Osteoblast (primary cell): ENCODE measurements at regions not wholly inside any gene's neighbourhood (a gene's known extent, or its start where the extent isn't known, plus 50 kb on each side); places are given as distances from the start of the nearest gene placed in this dataset.

Source experiments
- DNase-seq: peaks from one replicate; pipeline ENCODE4 v3.0.0; 2011; ENCODE audit warnings: low spot score, mixed read lengths; ENCODE audit not compliant: insufficient read length; ENCODE audit errors: missing footprints
- H2AFZ ChIP-seq: 2 replicates; pipeline ENCODE4 v1.6.0; 2011; ENCODE audit warnings: mild to moderate bottlenecking, low read length
- H3K27ac ChIP-seq: 2 replicates; pipeline ENCODE4 v1.5.1; 2011; ENCODE audit warnings: mild to moderate bottlenecking, low read depth, low read length, moderate library complexity
- H3K27me3 ChIP-seq: 2 replicates; pipeline ENCODE4 v1.6.0; 2012; ENCODE audit warnings: mild to moderate bottlenecking, control low read depth, inconsistent platforms, low read length, moderate library complexity; ENCODE audit not compliant: insufficient read depth
- H3K36me3 ChIP-seq: 2 replicates; pipeline ENCODE4 v1.5.1; 2011; ENCODE audit warnings: mild to moderate bottlenecking, low read length, control low read depth, moderate library complexity; ENCODE audit not compliant: insufficient read depth
- H3K4me1 ChIP-seq: 2 replicates; pipeline ENCODE4 v1.5.1; 2011; ENCODE audit warnings: mild to moderate bottlenecking, low read length, control low read depth, moderate library complexity; ENCODE audit not compliant: insufficient read depth
- H3K4me2 ChIP-seq: 2 replicates; pipeline ENCODE4 v1.6.0; 2011; ENCODE audit warnings: mild to moderate bottlenecking, low read length; ENCODE audit not compliant: insufficient read depth
- H3K4me3 ChIP-seq: fragments of 200-600 bp; sonication (generic); 3 replicates; pipeline ENCODE4 v1.5.1; 2012; ENCODE audit warnings: mild to moderate bottlenecking, low read length, inconsistent platforms; ENCODE audit not compliant: insufficient read depth
- H3K79me2 ChIP-seq: 2 replicates; pipeline ENCODE4 v1.6.0; 2012; ENCODE audit warnings: mild to moderate bottlenecking, low read length, control low read depth, inconsistent platforms; ENCODE audit not compliant: insufficient read depth
- H3K9me3 ChIP-seq: 2 replicates; pipeline ENCODE4 v1.5.1; 2011; ENCODE audit warnings: low read depth, low read length, control low read depth
- H4K20me1 ChIP-seq: 2 replicates; pipeline ENCODE4 v1.6.0; 2012; ENCODE audit warnings: mild to moderate bottlenecking, low read length, control low read depth; ENCODE audit not compliant: insufficient read depth
- CTCF ChIP-seq: IDR thresholded peaks from 2 replicates; pipeline ENCODE4 v1.5.1; 2011; ENCODE audit warnings: mild to moderate bottlenecking, low read depth, low read length, moderate library complexity; ENCODE audit errors: extremely low read depth

GRCh38 chr11:92651159-92651558 lies 318.3 kb upstream of the MTNR1B start:
- Histone ChIP-seq H3K27me3 (no peaks in the 10 kb centered on the region), H3K4me1 (no peaks in the 10 kb centered on the region), H4K20me1 (no peaks in the 10 kb centered on the region), H3K27ac (no peak overlapping the region), H3K4me2 (no peak overlapping the region), H3K9me3 (no peaks in the 10 kb centered on the region), H3K4me3 (no peak overlapping the region), H3K79me2 (no peaks in the 10 kb centered on the region), H2AFZ (no peak overlapping the region), H3K36me3 (no peaks in the 10 kb centered on the region)
- TF ChIP-seq CTCF, result no peak
- DNase-seq, result no peak

DNA sequence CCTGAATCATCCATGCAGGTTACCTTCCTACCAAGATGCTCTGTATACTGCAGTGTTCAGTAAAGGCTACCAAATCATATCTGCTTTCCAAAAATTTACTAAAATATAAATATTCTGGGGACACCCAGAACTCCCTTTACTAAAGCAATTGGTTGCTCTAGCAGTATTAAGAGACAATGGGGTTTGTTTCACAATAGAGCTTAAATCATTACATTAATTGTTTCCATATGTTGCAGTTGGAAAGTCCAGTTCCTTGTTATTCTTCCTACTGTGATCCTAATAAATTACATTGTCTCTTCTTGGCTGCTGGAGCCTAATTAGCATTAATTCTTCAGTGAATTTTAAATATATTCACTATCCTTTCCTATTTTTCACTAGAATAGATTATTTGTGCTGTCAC lies 316.0 kb upstream of the MTNR1B start:
- no peaks in the 10 kb centered on the region for H3K4me1 ChIP-seq
- no peak overlapping the region for H3K4me3 ChIP-seq
- H3K27me3 ChIP-seq, result no peaks in the 10 kb centered on the region
- no peak overlapping the region for H3K4me2 ChIP-seq
- H4K20me1 ChIP-seq, result no peaks in the 10 kb centered on the region
- no peak for DNase-seq
- no peaks in the 10 kb centered on the region for H3K9me3 ChIP-seq
- no peak for TF ChIP-seq CTCF
- no peak overlapping the region for H3K27ac ChIP-seq
- no peaks in the 10 kb centered on the region for H3K36me3 ChIP-seq
- no peak overlapping the region for H2AFZ ChIP-seq
- no peaks in the 10 kb centered on the region for H3K79me2 ChIP-seq

DNA sequence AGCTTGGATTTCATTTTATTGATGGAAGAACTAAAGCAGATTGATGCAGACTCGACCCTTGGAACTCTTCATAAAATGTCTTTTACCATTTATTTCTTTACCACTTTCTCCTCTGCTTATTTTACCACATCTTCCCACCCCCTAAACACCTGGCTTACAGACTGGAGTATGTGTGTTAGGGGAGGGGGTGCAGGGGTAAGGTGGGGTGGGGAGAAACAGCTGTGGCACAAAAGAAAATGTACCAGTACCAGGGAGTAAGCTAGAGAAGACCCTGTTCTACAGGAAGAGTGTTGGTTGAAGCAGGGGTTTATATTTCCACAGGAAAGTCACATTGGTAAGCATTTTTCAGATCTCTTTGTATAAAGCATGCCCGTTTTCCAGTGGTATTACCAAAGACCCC lies 312.7 kb upstream of the MTNR1B start:
- Histone ChIP-seq H3K4me1 (no peaks in the 10 kb centered on the region), H3K79me2 (no peaks in the 10 kb centered on the region), H2AFZ (no peak overlapping the region), H3K4me3 (no peak overlapping the region), H3K27ac (no peak overlapping the region), H3K9me3 (no peaks in the 10 kb centered on the region), H3K27me3 (no peaks in the 10 kb centered on the region), H4K20me1 (no peaks in the 10 kb centered on the region), H3K4me2 (no peak overlapping the region), H3K36me3 (no peaks in the 10 kb centered on the region)
- no peak for TF ChIP-seq CTCF
- DNase-seq, result no peak

GRCh38 chr11:92657226-92657625 lies 312.2 kb upstream of the MTNR1B start:
- no peak overlapping the region for H2AFZ ChIP-seq
- H3K4me2 ChIP-seq, result no peak overlapping the region
- H3K79me2 ChIP-seq, result no peaks in the 10 kb centered on the region
- no peak for DNase-seq
- H4K20me1 ChIP-seq, result no peaks in the 10 kb centered on the region
- H3K4me3 ChIP-seq, result no peak overlapping the region
- H3K27ac ChIP-seq, result no peak overlapping the region
- H3K9me3 ChIP-seq, result no peaks in the 10 kb centered on the region
- TF ChIP-seq CTCF, result no peak
- no peaks in the 10 kb centered on the region for H3K27me3 ChIP-seq
- H3K4me1 ChIP-seq, result no peaks in the 10 kb centered on the region
- H3K36me3 ChIP-seq, result no peaks in the 10 kb centered on the region
